ENCODE measurements at regions not wholly inside any gene's neighbourhood (a gene's known extent, or its start where the extent isn't known, plus 50 kb on each side); places are given as distances from the start of the nearest gene placed in this dataset.

DNA sequence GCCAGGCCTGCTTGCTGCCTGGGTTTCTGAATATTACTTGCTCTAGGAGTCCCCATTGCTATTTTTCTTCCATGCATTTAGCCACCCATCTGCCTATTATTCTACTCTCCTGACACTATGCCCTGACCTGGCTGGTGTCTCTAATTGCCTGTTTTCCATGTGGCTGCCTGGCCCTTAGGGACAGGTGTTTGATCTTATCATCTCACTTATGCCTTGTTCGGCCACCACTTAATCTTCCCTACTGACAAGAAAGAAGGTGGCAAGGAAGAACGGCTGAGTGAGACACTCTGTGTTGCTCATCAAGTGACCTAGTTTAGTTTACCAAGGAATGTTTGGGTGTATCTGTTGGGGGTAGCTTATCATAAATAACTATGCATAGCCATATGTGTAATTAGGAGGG is 50.4 kb upstream of the RAPH1 start:
- ChIA-PET POLR2A (no interaction called here), CTCF (no interaction called here)
- TF ChIP-seq TARDBP (IDR thresholded peaks at IDR 0.05), result no peak
- DNase-seq (ENCODE audit: extremely low spot score), result no peak

DNA sequence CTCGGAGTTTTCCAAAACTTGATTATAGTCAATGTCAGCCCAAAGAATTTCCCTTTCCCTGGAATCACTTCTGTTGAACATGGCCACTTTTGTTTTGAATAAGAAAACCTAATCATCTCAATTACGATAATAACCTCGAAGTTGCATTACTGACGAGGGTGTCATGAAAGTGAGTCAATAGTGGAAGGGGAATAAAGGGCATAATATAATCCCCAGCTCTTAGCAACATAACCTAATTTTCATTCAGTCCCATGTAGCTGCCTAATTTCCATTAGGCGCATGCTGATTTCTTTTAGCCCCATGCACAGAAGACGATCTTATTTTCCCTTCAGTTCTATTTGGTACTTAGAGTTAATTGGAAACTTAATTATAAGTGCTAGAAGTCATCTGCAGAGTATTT is 51.1 kb upstream of the RAPH1 start:
- DNase-seq (ENCODE audit: extremely low spot score), result no peak
- POLR2A ChIA-PET, result no interaction called here
- TF ChIP-seq ZNF384 (IDR thresholded peaks at IDR 0.05), result no peak
- no peak for TF ChIP-seq TARDBP (IDR thresholded peaks at IDR 0.05)
- no peak for TF ChIP-seq BHLHE40 (IDR thresholded peaks at IDR 0.05; ENCODE audit: borderline replicate concordance)
- CTCF ChIA-PET, result no interaction called here

DNA sequence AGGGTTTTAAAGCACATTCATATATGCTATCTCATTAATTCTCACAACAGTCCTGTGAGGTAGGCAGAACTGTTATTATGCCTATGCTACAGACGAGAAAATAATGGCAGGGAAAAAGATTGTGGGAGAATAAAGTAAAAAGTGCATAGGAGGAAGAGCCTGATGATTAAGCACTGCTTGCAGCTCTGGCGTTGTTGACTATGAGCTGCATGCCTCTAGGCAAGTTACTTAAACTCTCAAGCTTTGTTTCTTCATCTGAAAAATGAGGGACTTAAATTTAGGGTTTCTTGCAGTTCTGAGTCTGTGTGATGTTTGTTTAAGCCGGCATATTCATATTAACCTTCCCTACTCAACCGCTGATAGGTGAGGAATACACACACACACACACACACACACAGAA is 51.6 kb upstream of the RAPH1 start:
- TF ChIP-seq SUZ12 (IDR thresholded peaks at IDR 0.05) (no peak), ZNF384 (IDR thresholded peaks at IDR 0.05) (no peak), LEF1 (IDR thresholded peaks at IDR 0.05; ENCODE audit: borderline replicate concordance) (no peak), L3MBTL2 (conservative IDR thresholded peaks at IDR 0.05) (no peak), NFRKB (IDR thresholded peaks at IDR 0.05) (no peak), ARNT (IDR thresholded peaks at IDR 0.05) (no peak), TARDBP (IDR thresholded peaks at IDR 0.05) (no peak), FOXA1 (IDR thresholded peaks at IDR 0.05) (no peak), BHLHE40 (IDR thresholded peaks at IDR 0.05; ENCODE audit: borderline replicate concordance) (no peak), SP1 (IDR thresholded peaks at IDR 0.05) (no peak)
- no peak for DNase-seq (ENCODE audit: extremely low spot score)
- POLR2A ChIA-PET, result no interaction called here
- CTCF ChIA-PET, result no interaction called here

DNA sequence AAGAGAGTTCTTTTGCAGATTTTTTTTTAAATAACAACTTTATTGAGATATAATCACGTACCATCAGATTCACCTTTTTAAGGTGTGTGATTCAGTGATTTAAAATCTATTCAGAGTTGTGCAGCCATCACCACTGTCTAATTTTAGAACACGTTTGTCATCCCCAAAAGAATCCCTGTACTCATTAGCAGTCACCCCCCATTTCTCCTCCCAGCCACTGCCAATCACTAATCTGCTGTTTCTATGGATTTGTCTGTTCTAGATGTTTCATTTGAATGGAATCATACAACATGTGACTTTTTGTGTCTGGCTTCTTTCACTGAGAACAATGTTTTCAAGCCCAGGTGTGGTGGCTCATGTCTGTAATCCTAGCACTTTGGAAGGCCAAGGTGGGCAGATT is 55.4 kb upstream of the RAPH1 start:
- no peak for TF ChIP-seq SP1 (IDR thresholded peaks at IDR 0.05)
- TF ChIP-seq ARNT (IDR thresholded peaks at IDR 0.05), result no peak
- no peak for TF ChIP-seq FOXM1 (IDR thresholded peaks at IDR 0.05; ENCODE audit: borderline replicate concordance)
- DNase-seq (ENCODE audit: extremely low spot score), result no peak
- CTCF ChIA-PET, result no interaction called here
- POLR2A ChIA-PET, result no interaction called here

DNA sequence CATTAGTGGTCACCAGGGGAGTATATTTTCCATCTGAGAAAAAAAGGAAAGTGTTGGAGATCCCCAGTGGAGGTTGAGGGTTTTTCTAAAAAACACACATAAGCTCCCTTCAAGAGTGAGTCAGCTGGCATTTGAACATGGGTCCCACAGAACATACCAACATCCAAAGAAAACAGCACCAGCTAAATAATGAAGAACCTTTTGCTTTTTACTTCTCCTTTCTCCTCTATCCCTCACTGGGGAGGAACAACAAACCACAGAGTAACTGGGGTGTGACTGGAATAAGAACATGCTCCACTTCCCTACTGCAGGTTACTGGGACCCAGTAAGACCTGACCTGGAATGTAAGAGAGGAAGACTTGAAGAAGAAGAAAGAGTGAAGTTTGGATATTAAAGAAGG is 56.5 kb upstream of the RAPH1 start:
- POLR2A ChIA-PET, result no interaction called here
- TF ChIP-seq CTBP1 (IDR thresholded peaks at IDR 0.05; ENCODE audit: borderline replicate concordance) (no peak), NFRKB (IDR thresholded peaks at IDR 0.05) (no peak), ARNT (IDR thresholded peaks at IDR 0.05) (no peak), TARDBP (IDR thresholded peaks at IDR 0.05) (no peak), SUZ12 (IDR thresholded peaks at IDR 0.05) (no peak), FOXK2 (IDR thresholded peaks at IDR 0.05) (no peak), L3MBTL2 (conservative IDR thresholded peaks at IDR 0.05) (no peak), BHLHE40 (IDR thresholded peaks at IDR 0.05; ENCODE audit: borderline replicate concordance) (no peak), FOXM1 (IDR thresholded peaks at IDR 0.05; ENCODE audit: borderline replicate concordance) (no peak), FOXA1 (IDR thresholded peaks at IDR 0.05) (no peak), HDGF (IDR thresholded peaks at IDR 0.05; ENCODE audit: borderline replicate concordance) (no peak), LEF1 (IDR thresholded peaks at IDR 0.05; ENCODE audit: borderline replicate concordance) (no peak), SP1 (IDR thresholded peaks at IDR 0.05) (no peak)
- DNase-seq (ENCODE audit: extremely low spot score), result no peak
- CTCF ChIA-PET, result no interaction called here

DNA sequence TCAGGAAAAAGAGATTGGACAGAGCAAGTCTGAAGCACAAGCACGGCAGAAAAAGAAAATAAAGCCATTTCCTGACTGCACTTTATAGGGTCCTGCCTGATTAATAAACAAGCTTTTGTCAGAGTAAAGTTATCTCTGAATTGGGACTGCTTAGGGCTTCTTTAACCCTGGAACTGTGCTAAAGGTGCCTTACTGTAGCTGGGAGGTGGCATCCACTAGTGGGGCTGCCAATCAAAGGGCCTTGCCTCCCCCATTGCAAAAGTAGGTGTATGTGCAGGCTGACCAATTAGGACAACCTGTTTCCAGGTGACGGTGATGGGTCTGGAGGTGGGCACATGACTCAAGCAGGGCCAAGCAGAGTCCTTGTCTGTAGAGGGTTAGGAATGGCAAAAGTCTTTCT is 57.4 kb upstream of the RAPH1 start:
- POLR2A ChIA-PET, result no interaction called here
- no peak for DNase-seq (ENCODE audit: extremely low spot score)
- TF ChIP-seq, protein P1, sequence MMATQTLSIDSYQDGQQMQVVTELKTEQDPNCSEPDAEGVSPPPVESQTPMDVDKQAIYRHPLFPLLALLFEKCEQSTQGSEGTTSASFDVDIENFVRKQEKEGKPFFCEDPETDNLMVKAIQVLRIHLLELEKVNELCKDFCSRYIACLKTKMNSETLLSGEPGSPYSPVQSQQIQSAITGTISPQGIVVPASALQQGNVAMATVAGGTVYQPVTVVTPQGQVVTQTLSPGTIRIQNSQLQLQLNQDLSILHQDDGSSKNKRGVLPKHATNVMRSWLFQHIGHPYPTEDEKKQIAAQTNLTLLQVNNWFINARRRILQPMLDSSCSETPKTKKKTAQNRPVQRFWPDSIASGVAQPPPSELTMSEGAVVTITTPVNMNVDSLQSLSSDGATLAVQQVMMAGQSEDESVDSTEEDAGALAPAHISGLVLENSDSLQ (IDR thresholded peaks at IDR 0.05), result 0 out of 2 replicates have a peak, but pooled peaks have one; percentile 5
- TF ChIP-seq ELF4 (IDR thresholded peaks at IDR 0.05), result no peak
- CTCF ChIA-PET, result no interaction called here

DNA sequence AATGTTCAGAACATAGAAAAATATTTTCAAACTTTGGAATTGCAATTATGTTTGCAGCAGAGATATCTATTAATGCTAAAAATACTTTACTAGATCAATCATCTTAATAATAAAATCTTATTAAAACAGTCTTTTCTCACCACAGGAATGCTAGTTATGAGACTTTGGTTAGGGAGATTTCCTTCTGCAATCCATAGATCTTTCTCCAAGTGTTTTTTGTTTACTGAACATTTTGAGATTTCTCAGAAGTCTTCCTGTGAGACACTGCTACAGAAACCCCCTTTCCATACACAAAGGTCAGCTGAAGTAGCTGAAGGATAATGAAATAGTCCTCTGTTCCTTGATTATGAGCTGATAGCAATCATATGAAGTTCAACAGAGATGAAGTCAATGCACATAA is 59.4 kb upstream of the RAPH1 start:
- TF ChIP-seq FOXA1 (IDR thresholded peaks at IDR 0.05), result no peak
- TF ChIP-seq TARDBP (IDR thresholded peaks at IDR 0.05), result no peak
- no peak for TF ChIP-seq LEF1 (IDR thresholded peaks at IDR 0.05; ENCODE audit: borderline replicate concordance)
- TF ChIP-seq SP1 (IDR thresholded peaks at IDR 0.05), result no peak
- no peak for TF ChIP-seq SUZ12 (IDR thresholded peaks at IDR 0.05)
- TF ChIP-seq, protein P1 (IDR thresholded peaks at IDR 0.05), result no peak
- TF ChIP-seq FOXK2 (IDR thresholded peaks at IDR 0.05), result no peak
- no peak for TF ChIP-seq HDGF (IDR thresholded peaks at IDR 0.05; ENCODE audit: borderline replicate concordance)
- TF ChIP-seq L3MBTL2 (conservative IDR thresholded peaks at IDR 0.05), result no peak
- no peak for TF ChIP-seq CTBP1 (IDR thresholded peaks at IDR 0.05; ENCODE audit: borderline replicate concordance)
- TF ChIP-seq ELF4 (IDR thresholded peaks at IDR 0.05), result no peak
- no peak for TF ChIP-seq NFRKB (IDR thresholded peaks at IDR 0.05)
- TF ChIP-seq FOXM1 (IDR thresholded peaks at IDR 0.05; ENCODE audit: borderline replicate concordance), result no peak
- no peak for TF ChIP-seq BHLHE40 (IDR thresholded peaks at IDR 0.05; ENCODE audit: borderline replicate concordance)
- no peak for TF ChIP-seq ARNT (IDR thresholded peaks at IDR 0.05)
- TF ChIP-seq ZNF384 (IDR thresholded peaks at IDR 0.05), result no peak
- POLR2A ChIA-PET, result no interaction called here
- CTCF ChIA-PET, result no interaction called here
- DNase-seq (ENCODE audit: extremely low spot score), result no peak

DNA sequence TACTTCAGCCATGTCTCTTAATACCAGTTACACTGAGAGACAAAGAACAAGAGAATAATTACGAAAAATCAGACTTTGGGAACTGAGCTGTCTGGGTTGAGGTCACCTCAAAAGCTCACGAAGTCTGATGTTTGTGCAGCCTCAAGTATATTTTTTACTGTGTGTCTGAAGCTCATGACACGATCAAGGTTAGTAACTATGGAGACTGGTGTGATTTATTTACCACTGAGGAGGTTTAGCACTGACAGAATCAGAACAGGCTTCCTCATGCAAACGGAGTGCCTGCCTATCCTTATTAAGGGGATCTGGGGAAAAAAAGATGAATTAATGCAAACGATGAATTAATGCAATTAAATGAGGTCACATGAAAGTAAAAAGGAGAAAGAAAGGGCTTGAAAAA is 61.1 kb upstream of the RAPH1 start:
- ChIA-PET POLR2A (no interaction called here), CTCF (no interaction called here)
- TF ChIP-seq BHLHE40 (IDR thresholded peaks at IDR 0.05; ENCODE audit: borderline replicate concordance), result no peak
- no peak for TF ChIP-seq SUZ12 (IDR thresholded peaks at IDR 0.05)
- TF ChIP-seq SP1 (IDR thresholded peaks at IDR 0.05), result no peak
- no peak for TF ChIP-seq FOXM1 (IDR thresholded peaks at IDR 0.05; ENCODE audit: borderline replicate concordance)
- no peak for TF ChIP-seq FOXA1 (IDR thresholded peaks at IDR 0.05)
- no peak for TF ChIP-seq HDGF (IDR thresholded peaks at IDR 0.05; ENCODE audit: borderline replicate concordance)
- TF ChIP-seq NFRKB (IDR thresholded peaks at IDR 0.05), result no peak
- TF ChIP-seq ELF4 (IDR thresholded peaks at IDR 0.05), result no peak
- no peak for TF ChIP-seq ARNT (IDR thresholded peaks at IDR 0.05)
- TF ChIP-seq CTBP1 (IDR thresholded peaks at IDR 0.05; ENCODE audit: borderline replicate concordance), result no peak
- TF ChIP-seq FOXK2 (IDR thresholded peaks at IDR 0.05), result no peak
- no peak for TF ChIP-seq LEF1 (IDR thresholded peaks at IDR 0.05; ENCODE audit: borderline replicate concordance)
- TF ChIP-seq ZNF384 (IDR thresholded peaks at IDR 0.05), result no peak
- no peak for TF ChIP-seq L3MBTL2 (conservative IDR thresholded peaks at IDR 0.05)
- TF ChIP-seq, protein P1 (IDR thresholded peaks at IDR 0.05), result no peak
- TF ChIP-seq TARDBP (IDR thresholded peaks at IDR 0.05), result no peak
- DNase-seq (ENCODE audit: extremely low spot score), result no peak
